GM12801 (cell line): ENCODE measurements at regions not wholly inside any gene's neighbourhood (a gene's known extent, or its start where the extent isn't known, plus 50 kb on each side); places are given as distances from the start of the nearest gene placed in this dataset.

Source experiments
- TF ChIP-seq, protein P1 (sequence below): IDR thresholded peaks from one replicate; pipeline ENCODE4 v1.5.1; 2011; ENCODE audit warnings: control low read depth; ENCODE audit not compliant: insufficient read length; ENCODE audit errors: extremely low read depth

DNA sequence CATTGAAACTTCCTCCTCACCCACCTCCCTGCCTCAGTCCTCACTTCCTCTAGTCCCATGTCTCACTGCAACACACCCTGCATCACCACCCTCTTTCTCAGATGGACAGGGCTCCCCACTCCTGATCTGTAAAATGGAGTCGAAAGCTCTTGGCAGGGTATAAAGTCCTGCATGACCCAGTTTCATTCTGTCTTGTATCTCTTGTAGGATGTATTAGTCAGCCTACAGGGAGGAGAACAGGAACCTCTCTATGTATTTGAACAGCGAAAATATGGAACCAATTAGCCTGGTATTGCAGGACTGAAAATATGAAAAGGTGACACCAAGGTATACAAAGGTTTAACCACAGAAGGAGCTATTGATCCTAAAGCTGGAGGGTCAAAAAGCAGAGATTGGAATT, 156.9 kb upstream of the SNX19 start:
- TF ChIP-seq, protein P1, sequence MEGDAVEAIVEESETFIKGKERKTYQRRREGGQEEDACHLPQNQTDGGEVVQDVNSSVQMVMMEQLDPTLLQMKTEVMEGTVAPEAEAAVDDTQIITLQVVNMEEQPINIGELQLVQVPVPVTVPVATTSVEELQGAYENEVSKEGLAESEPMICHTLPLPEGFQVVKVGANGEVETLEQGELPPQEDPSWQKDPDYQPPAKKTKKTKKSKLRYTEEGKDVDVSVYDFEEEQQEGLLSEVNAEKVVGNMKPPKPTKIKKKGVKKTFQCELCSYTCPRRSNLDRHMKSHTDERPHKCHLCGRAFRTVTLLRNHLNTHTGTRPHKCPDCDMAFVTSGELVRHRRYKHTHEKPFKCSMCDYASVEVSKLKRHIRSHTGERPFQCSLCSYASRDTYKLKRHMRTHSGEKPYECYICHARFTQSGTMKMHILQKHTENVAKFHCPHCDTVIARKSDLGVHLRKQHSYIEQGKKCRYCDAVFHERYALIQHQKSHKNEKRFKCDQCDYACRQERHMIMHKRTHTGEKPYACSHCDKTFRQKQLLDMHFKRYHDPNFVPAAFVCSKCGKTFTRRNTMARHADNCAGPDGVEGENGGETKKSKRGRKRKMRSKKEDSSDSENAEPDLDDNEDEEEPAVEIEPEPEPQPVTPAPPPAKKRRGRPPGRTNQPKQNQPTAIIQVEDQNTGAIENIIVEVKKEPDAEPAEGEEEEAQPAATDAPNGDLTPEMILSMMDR = no peak

DNA sequence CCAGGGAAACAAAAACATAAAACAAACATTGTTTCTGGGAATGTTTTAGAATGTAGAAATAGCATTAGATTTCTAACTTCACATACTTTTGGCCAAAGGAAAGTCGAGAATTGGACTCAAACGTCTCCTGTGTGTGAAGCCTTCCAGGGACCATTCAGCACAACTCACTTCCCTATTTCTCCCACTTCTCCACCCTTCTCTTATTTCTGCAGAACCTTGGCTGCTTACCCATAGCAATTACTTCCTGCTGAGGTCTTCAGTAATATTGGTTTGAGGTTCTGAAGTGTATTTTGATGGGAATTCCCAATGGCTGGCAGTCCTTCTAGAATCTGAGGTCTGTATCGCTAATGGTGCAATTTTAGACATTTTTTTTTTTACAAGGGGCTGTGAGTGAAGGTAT, 158.3 kb upstream of the SNX19 start:
- TF ChIP-seq, protein P1 = no peak

DNA sequence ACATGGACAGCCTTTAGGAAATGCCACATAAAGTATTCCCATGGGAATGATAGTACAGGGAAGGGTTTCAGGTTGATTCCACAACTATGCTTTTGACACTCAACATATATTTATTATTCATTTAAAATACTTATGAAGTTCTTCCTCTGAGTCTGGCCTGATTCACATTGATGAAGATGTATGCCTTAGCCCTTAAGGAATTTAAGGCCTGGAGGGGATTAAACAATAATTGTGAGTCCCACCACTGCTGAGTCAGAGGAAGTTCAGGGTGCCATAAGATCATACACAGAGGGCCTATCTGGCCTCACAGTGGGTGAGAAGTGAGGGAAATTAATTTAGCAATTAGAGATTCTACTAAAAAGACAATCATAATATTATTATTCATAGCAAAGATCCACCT, 161.1 kb upstream of the SNX19 start:
- TF ChIP-seq, protein P1 = no peak

DNA sequence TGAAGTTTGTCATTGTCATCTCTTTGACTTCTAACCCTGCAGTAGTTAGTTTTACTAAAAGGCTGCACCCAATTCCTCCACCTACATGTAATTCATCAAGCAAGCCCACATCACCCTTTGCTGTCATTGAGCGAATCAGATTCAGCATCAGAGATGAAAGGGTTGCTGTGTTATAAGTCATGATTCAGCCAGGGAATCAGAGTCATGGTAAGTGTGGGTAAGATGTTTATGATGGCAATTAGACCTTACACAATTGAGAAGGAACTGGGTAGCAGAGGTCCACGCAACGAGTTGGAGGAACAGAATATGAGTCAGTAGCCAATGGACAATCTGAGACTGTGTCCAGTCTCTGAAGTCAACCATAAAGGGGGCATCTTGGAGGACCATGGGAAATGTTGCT, 162.8 kb upstream of the SNX19 start:
- TF ChIP-seq, protein P1 = no peak

DNA sequence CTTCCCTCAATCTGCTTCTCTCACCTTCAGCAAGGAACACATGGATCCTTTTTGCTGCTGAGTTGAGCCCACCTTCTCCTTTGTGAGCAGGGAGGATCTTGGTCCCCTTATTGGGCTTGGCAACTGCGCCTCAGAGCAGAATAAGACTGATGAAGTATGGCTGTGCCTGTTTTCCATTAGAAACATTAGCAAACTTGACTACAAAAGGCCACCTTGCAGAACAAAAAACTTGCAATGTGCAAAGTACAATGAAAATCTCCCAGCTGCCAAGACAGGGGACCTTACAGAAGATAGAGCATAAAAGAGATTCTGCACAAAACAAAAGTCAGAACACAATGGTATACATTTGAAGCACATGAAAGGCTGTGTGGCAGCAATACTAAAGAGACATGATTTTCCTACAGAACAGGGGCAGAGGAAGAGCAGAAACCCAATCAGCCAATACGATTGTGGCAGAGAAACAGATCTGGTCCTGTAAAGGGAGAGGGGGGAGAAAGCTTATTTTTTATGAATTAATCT, 173.5 kb upstream of the SNX19 start:
- TF ChIP-seq, protein P1 = no peak

DNA sequence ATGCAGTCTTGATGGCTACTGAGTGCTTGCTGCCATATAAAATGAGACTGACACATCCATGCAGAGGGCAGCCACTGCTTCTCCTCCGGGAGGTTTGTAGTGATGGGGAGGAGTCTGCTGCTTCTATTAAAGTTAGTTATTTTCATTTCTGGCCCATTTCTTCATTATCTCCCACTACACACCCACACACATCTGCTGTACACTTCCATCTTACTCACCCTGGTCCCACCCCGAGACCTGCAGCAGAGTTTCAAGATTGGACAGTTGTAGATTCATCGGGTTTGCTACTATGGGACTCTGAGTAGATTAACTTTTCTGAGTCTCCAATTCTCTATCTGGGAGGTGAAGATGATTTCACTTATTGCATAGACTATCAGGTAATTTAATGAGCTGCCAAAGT, 176.2 kb upstream of the SNX19 start:
- TF ChIP-seq, protein P1 = no peak

DNA sequence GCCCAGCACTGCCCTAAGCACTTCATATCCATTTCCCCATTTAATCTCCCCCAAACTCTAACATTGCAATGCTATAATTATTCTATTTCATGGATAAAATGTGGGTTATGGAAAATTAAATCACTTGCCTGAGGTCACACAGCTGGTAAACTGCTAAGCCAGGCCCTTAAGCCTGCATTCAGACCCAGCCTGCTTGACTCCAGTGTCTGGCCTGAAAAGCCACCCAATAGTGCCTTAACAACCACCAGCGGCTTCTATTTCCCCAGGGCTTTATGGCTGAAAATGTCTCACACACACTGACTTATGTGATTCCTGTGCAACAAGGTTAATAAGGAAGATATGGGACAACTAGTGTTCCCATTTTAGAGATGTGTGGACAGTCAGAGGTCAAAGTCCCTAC, 178.5 kb upstream of the SNX19 start:
- TF ChIP-seq, protein P1 = no peak
